ENCODE measurements at regions not wholly inside any gene's neighbourhood (a gene's known extent, or its start where the extent isn't known, plus 50 kb on each side); places are given as distances from the start of the nearest gene placed in this dataset.

DNA sequence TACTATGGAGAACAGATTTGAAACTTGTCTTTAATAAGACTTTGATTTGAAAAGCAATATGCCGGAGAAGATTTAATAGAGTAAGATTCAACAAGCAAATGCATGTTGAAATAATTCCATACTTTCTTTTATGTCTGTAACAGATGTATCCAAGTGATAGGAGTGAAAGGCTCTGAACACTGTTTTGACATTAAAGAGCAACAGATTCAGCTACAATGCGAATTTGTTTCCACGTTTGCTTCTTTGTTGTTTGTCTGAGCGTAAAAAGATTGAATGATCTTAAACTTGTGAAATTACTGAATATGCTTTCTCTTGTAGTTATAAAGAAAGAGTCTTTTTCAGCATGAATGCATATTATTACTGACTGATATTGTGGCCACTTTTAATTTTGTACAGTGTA is 2612.9 kb downstream of the PCDH9 start:
- TF ChIP-seq POLR2AphosphoS5 (IDR thresholded peaks at IDR 0.05; ENCODE audit: borderline replicate concordance, low read depth, low read length), result no peak
- no peak for TF ChIP-seq EZH2 (IDR thresholded peaks at IDR 0.05)
- no peak for TF ChIP-seq FOXP2 (optimal IDR thresholded peaks at IDR 0.05; ENCODE audit: control extremely low read depth, extremely low read length, insufficient read depth)
